ENCODE measurements at regions not wholly inside any gene's neighbourhood (a gene's known extent, or its start where the extent isn't known, plus 50 kb on each side); places are given as distances from the start of the nearest gene placed in this dataset.

- Histone ChIP-seq H3K9ac (peak overlapping the region in 3 of 11 experiments; percentile 63 to 80 (median 71); a peak in 1 of 22 replicates), H3K27me3 (no peaks in the 10 kb centered on the region), H4K20me1 (no peaks in the 10 kb centered on the region), H3K27ac (no peak overlapping the region), H3K4me1 (peaks cover 0 to 15% (median 9%) of the 10 kb centered on the region in 10 experiments; a peak in 14 of 20 replicates), H3K36me3 (no peaks in the 10 kb centered on the region), H3K4me2 (peak overlapping the region in 8 of 11 experiments; percentile 76 to 87 (median 83); a peak in 13 of 22 replicates), H3K9me3 (replicated peaks in 1 of 11) (no peaks in the 10 kb centered on the region), H3K4me3 (peak overlapping the region in 4 of 10 experiments; percentile 54 to 66 (median 62); a peak in 4 of 20 replicates)
- TF ChIP-seq Cebpa-rat (IDR thresholded peaks at IDR 0.05), result no peak
Measured at GRCh38 chr12:30850684-30851083, 75.9 kb upstream of the TSPAN11 start.

GRCh38 chr12:30847259-30847658, 79.3 kb upstream of the TSPAN11 start:
- no peak for TF ChIP-seq Cebpa-rat (IDR thresholded peaks at IDR 0.05)
- no peak overlapping the region for H3K27ac ChIP-seq
- H3K36me3 ChIP-seq, result no peaks in the 10 kb centered on the region
- no peaks in the 10 kb centered on the region for H3K9me3 ChIP-seq (replicated peaks in 1 of 11)
- H3K4me1 ChIP-seq, result peaks cover 0 to 15% (median 9%) of the 10 kb centered on the region in 10 experiments; a peak in 14 of 20 replicates
- no peak overlapping the region; a peak in 1 of 22 replicates for H3K9ac ChIP-seq
- H4K20me1 ChIP-seq, result no peaks in the 10 kb centered on the region
- H3K4me2 ChIP-seq, result no peak overlapping the region
- no peak overlapping the region for H3K4me3 ChIP-seq
- no peaks in the 10 kb centered on the region for H3K27me3 ChIP-seq

- no peak overlapping the region for H3K27ac ChIP-seq
- no peak overlapping the region for H3K4me2 ChIP-seq
- H3K27me3 ChIP-seq, result no peaks in the 10 kb centered on the region
- peaks cover 0 to 13% (median 8%) of the 10 kb centered on the region in 10 experiments; a peak in 14 of 20 replicates for H3K4me1 ChIP-seq
- H3K9me3 ChIP-seq (replicated peaks in 1 of 11), result no peaks in the 10 kb centered on the region
- no peak overlapping the region for H3K4me3 ChIP-seq
- H4K20me1 ChIP-seq, result no peaks in the 10 kb centered on the region
- H3K9ac ChIP-seq, result no peak overlapping the region; a peak in 1 of 22 replicates
- no peak for TF ChIP-seq Cebpa-rat (IDR thresholded peaks at IDR 0.05)
- H3K36me3 ChIP-seq, result no peaks in the 10 kb centered on the region
Measured at GRCh38 chr12:30846776-30847175, 79.8 kb upstream of the TSPAN11 start.

GRCh38 chr12:30845676-30846075, 80.9 kb upstream of the TSPAN11 start:
- no peak for TF ChIP-seq Cebpa-rat (IDR thresholded peaks at IDR 0.05)

GRCh38 chr12:30843211-30843610, 83.3 kb upstream of the TSPAN11 start:
- H3K27ac ChIP-seq, result no peak overlapping the region
- no peak overlapping the region for H3K4me2 ChIP-seq
- H3K36me3 ChIP-seq, result no peaks in the 10 kb centered on the region
- no peak overlapping the region for H3K4me3 ChIP-seq
- no peak overlapping the region for H3K9ac ChIP-seq
- H4K20me1 ChIP-seq, result no peaks in the 10 kb centered on the region
- no peaks in the 10 kb centered on the region for H3K9me3 ChIP-seq (replicated peaks in 1 of 11)
- TF ChIP-seq Cebpa-rat (IDR thresholded peaks at IDR 0.05), result no peak
- no peaks in the 10 kb centered on the region for H3K27me3 ChIP-seq
- H3K4me1 ChIP-seq, result peaks cover 0 to 7% (median 0%) of the 10 kb centered on the region in 10 experiments; a peak in 3 of 20 replicates

More at GRCh38 chr12:30845676-30846075, 80.9 kb upstream of the TSPAN11 start:
- no peak overlapping the region for H3K4me2 ChIP-seq
- H3K36me3 ChIP-seq, result no peaks in the 10 kb centered on the region
- no peaks in the 10 kb centered on the region for H3K9me3 ChIP-seq (replicated peaks in 1 of 11)
- no peak overlapping the region for H3K4me3 ChIP-seq
- H3K4me1 ChIP-seq, result peaks cover 0 to 7% (median 2%) of the 10 kb centered on the region in 10 experiments; a peak in 8 of 20 replicates
- no peaks in the 10 kb centered on the region for H3K27me3 ChIP-seq
- no peak overlapping the region for H3K27ac ChIP-seq
- no peak overlapping the region for H3K9ac ChIP-seq
- no peaks in the 10 kb centered on the region for H4K20me1 ChIP-seq

- Histone ChIP-seq H3K27me3 (no peaks in the 10 kb centered on the region), H3K4me2 (no peak overlapping the region), H3K9me3 (replicated peaks in 1 of 11) (no peaks in the 10 kb centered on the region), H3K27ac (no peak overlapping the region), H4K20me1 (no peaks in the 10 kb centered on the region), H3K4me1 (peaks cover 0 to 6% (median 0%) of the 10 kb centered on the region in 10 experiments; a peak in 3 of 20 replicates), H3K36me3 (no peaks in the 10 kb centered on the region), H3K4me3 (no peak overlapping the region), H3K9ac (no peak overlapping the region)
- TF ChIP-seq Cebpa-rat (IDR thresholded peaks at IDR 0.05), result no peak
Measured at GRCh38 chr12:30840715-30841114, 85.8 kb upstream of the TSPAN11 start.

- H3K4me2 ChIP-seq, result no peak overlapping the region
- TF ChIP-seq Cebpa-rat (IDR thresholded peaks at IDR 0.05), result no peak
- no peak overlapping the region for H3K4me3 ChIP-seq
- peaks cover 0 to 6% (median 0%) of the 10 kb centered on the region in 10 experiments; a peak in 2 of 20 replicates for H3K4me1 ChIP-seq
- H3K27me3 ChIP-seq, result no peaks in the 10 kb centered on the region
- H3K9me3 ChIP-seq (replicated peaks in 1 of 11), result no peaks in the 10 kb centered on the region
- no peak overlapping the region for H3K27ac ChIP-seq
- no peaks in the 10 kb centered on the region for H4K20me1 ChIP-seq
- H3K9ac ChIP-seq, result no peak overlapping the region
- no peaks in the 10 kb centered on the region for H3K36me3 ChIP-seq
Measured at GRCh38 chr12:30839643-30840220, 85.0 kb upstream of the CAPRIN2 start.

- Histone ChIP-seq H3K9me3 (replicated peaks in 1 of 11) (no peaks in the 10 kb centered on the region), H3K4me3 (no peak overlapping the region), H3K4me2 (no peak overlapping the region), H3K4me1 (peaks cover 0 to 6% (median 0%) of the 10 kb centered on the region in 10 experiments; a peak in 2 of 20 replicates), H3K36me3 (no peaks in the 10 kb centered on the region), H3K27me3 (no peaks in the 10 kb centered on the region), H3K27ac (no peak overlapping the region), H3K9ac (no peak overlapping the region), H4K20me1 (no peaks in the 10 kb centered on the region)
- TF ChIP-seq Cebpa-rat (IDR thresholded peaks at IDR 0.05), result no peak
Measured at GRCh38 chr12:30837595-30837994, 82.8 kb upstream of the CAPRIN2 start.

GRCh38 chr12:30836656-30837445, 82.1 kb upstream of the CAPRIN2 start:
- no peaks in the 10 kb centered on the region for H4K20me1 ChIP-seq
- no peaks in the 10 kb centered on the region for H3K27me3 ChIP-seq
- H3K27ac ChIP-seq, result no peak overlapping the region
- no peak overlapping the region for H3K4me2 ChIP-seq
- no peak overlapping the region for H3K9ac ChIP-seq
- H3K36me3 ChIP-seq, result no peaks in the 10 kb centered on the region
- TF ChIP-seq Cebpa-rat (IDR thresholded peaks at IDR 0.05), result no peak
- H3K4me3 ChIP-seq, result no peak overlapping the region
- peaks cover 0 to 5% (median 0%) of the 10 kb centered on the region in 10 experiments; a peak in 2 of 20 replicates for H3K4me1 ChIP-seq
- no peaks in the 10 kb centered on the region for H3K9me3 ChIP-seq (replicated peaks in 1 of 11)

All from BLaER1 treated with 17β-estradiol and CSF1 and Interleukin-3, amounts not matched to agents 10 nM and 100 nM (cell line).